GM12874 (cell line): ENCODE measurements at regions not wholly inside any gene's neighbourhood (a gene's known extent, or its start where the extent isn't known, plus 50 kb on each side); places are given as distances from the start of the nearest gene placed in this dataset.

Source experiments
- CTCF ChIP-seq: IDR thresholded peaks from 2 replicates; pipeline ENCODE4 v1.5.1; 2011; ENCODE audit warnings: low read depth, mild to moderate bottlenecking, control low read depth, low read length, moderate library complexity; ENCODE audit not compliant: insufficient read depth

GRCh38 chr13:53338760-53339159 is 310.1 kb downstream of the OLFM4 start:
- TF ChIP-seq CTCF: no peak

- TF ChIP-seq CTCF: no peak
Observed at GRCh38 chr13:53340505-53341143, 312.0 kb downstream of the OLFM4 start.

- TF ChIP-seq CTCF: no peak
Observed at GRCh38 chr13:53341144-53341510, 312.5 kb downstream of the OLFM4 start.

- no peak for TF ChIP-seq CTCF
Observed at GRCh38 chr13:53342623-53343360, 314.2 kb downstream of the OLFM4 start.

- TF ChIP-seq CTCF: no peak
Observed at GRCh38 chr13:53343361-53343744, 314.7 kb downstream of the OLFM4 start.

GRCh38 chr13:53351021-53351420 is 322.4 kb downstream of the OLFM4 start:
- TF ChIP-seq CTCF: no peak

GRCh38 chr13:53357582-53357981 is 329.0 kb downstream of the OLFM4 start:
- TF ChIP-seq CTCF: no peak
